HEK293 (cell line): ENCODE measurements at regions not wholly inside any gene's neighbourhood (a gene's known extent, or its start where the extent isn't known, plus 50 kb on each side); places are given as distances from the start of the nearest gene placed in this dataset.

Experiments used
- CTCF ChIA-PET: fragments of 350-600 bp; formaldehyde crosslinking; extraction: SDS; loops from one replicate; lab custom pipeline; 2021; ENCODE audit warnings: antibody characterized with exemption; lab: Yijun Ruan, JAX
- POLR2A ChIA-PET: fragments of 300-600 bp; formaldehyde crosslinking; extraction: SDS; loops from one replicate; lab custom pipeline; 2020; ENCODE audit warnings: antibody characterized with exemption, inconsistent platforms; lab: Yijun Ruan, JAX
- H3K27ac ChIP-seq: fragments of 200-500 bp; sonication (Bioruptor generic); 2 replicates; pipeline ENCODE4 v1.5.1; 2014; ENCODE audit warnings: low read depth, low read length, control low read depth, inconsistent platforms; ENCODE audit errors: extremely low read depth
- H3K36me3 ChIP-seq, 2 experiments: fragments of 200-500 bp in 1 of 2; sonication (Bioruptor generic) in 1 of 2; 1 replicate in 1 of 2; 2 replicates in 1 of 2; pipeline ENCODE4 v1.5.1; 2014 to 2017; ENCODE audit warnings: inconsistent platforms in 2 of 2, low read length in 2 of 2; ENCODE audit not compliant: control insufficient read depth in 2 of 2, insufficient read depth in 1 of 2
- H3K4me1 ChIP-seq: fragments of 200-500 bp; sonication (Bioruptor generic); 2 replicates; pipeline ENCODE4 v1.5.1; 2014; ENCODE audit warnings: mild to moderate bottlenecking, low read length, inconsistent platforms; ENCODE audit not compliant: control insufficient read depth, insufficient read depth
- H3K4me3 ChIP-seq: 2 replicates; pipeline ENCODE4 v1.5.1; 2011; ENCODE audit warnings: low read depth, mild to moderate bottlenecking, control low read depth, low read length, moderate library complexity
- H3K9me3 ChIP-seq: fragments of 200-500 bp; sonication (Bioruptor generic); 2 replicates; pipeline ENCODE4 v1.5.1; 2014; ENCODE audit warnings: low read depth, low read length, inconsistent platforms; ENCODE audit not compliant: control insufficient read depth, insufficient read depth
- GFI1B ChIP-seq: fragments of 450-650 bp; formaldehyde crosslinking; IDR thresholded peaks from 2 replicates; pipeline ENCODE4 v1.5.1; 2016; ENCODE audit warnings: missing biosample characterization, missing genetic modification characterization
- GLIS1 ChIP-seq: fragments of 450-650 bp; formaldehyde crosslinking; IDR thresholded peaks from 2 replicates; pipeline ENCODE4 v1.5.1; 2016; ENCODE audit warnings: missing biosample characterization, missing genetic modification characterization
- MEIS1 ChIP-seq: sonication (generic); formaldehyde crosslinking; IDR thresholded peaks from 2 replicates; pipeline ENCODE4 v1.8.1; 2022; ENCODE audit warnings: missing genetic modification reagents, mild to moderate bottlenecking, borderline replicate concordance
- RBAK ChIP-seq: fragments of 450-650 bp; formaldehyde crosslinking; IDR thresholded peaks from 2 replicates; pipeline ENCODE4 v1.5.1; 2016; ENCODE audit warnings: missing biosample characterization, missing genetic modification characterization
- SETDB1 ChIP-seq: IDR thresholded peaks from one replicate; pipeline ENCODE4 v1.6.1; 2017; ENCODE audit warnings: mild to moderate bottlenecking, low read length, moderate library complexity, mixed read lengths; ENCODE audit not compliant: insufficient read length
- ZBTB21 ChIP-seq: fragments of 450-650 bp; formaldehyde crosslinking; IDR thresholded peaks from 2 replicates; pipeline ENCODE4 v1.5.1; 2017; ENCODE audit warnings: missing biosample characterization, missing genetic modification characterization
- ZBTB6 ChIP-seq: fragments of 450-650 bp; formaldehyde crosslinking; IDR thresholded peaks from 2 replicates; pipeline ENCODE4 v1.5.1; 2017; ENCODE audit warnings: missing biosample characterization, missing genetic modification characterization
- ZNF211 ChIP-seq: fragments of 450-650 bp; formaldehyde crosslinking; IDR thresholded peaks from 2 replicates; pipeline ENCODE4 v1.5.1; 2016; ENCODE audit warnings: low read depth, missing biosample characterization, missing genetic modification characterization
- ZNF223 ChIP-seq: fragments of 450-650 bp; formaldehyde crosslinking; IDR thresholded peaks from 2 replicates; pipeline ENCODE4 v1.5.1; 2016; ENCODE audit warnings: missing biosample characterization, missing genetic modification characterization
- ZNF280C ChIP-seq: fragments of 450-650 bp; formaldehyde crosslinking; IDR thresholded peaks from 2 replicates; pipeline ENCODE4 v1.5.1; 2016; ENCODE audit warnings: missing biosample characterization, missing genetic modification characterization
- ZNF350 ChIP-seq: fragments of 450-650 bp; formaldehyde crosslinking; IDR thresholded peaks from 2 replicates; pipeline ENCODE4 v1.5.0; 2017; ENCODE audit warnings: missing biosample characterization, mild to moderate bottlenecking, missing genetic modification characterization
- ZNF433 ChIP-seq: fragments of 450-650 bp; formaldehyde crosslinking; IDR thresholded peaks from 2 replicates; pipeline ENCODE4 v1.5.1; 2016; ENCODE audit warnings: missing biosample characterization, missing genetic modification characterization, low read depth
- ZNF501 ChIP-seq: fragments of 450-650 bp; formaldehyde crosslinking; IDR thresholded peaks from 2 replicates; pipeline ENCODE4 v1.5.1; 2016; ENCODE audit warnings: missing biosample characterization, missing genetic modification characterization
- ZNF558 ChIP-seq: fragments of 450-650 bp; formaldehyde crosslinking; IDR thresholded peaks from 2 replicates; pipeline ENCODE4 v1.5.1; 2016; ENCODE audit warnings: missing biosample characterization, missing genetic modification characterization
- ZNF621 ChIP-seq: fragments of 450-650 bp; formaldehyde crosslinking; IDR thresholded peaks from 2 replicates; pipeline ENCODE4 v1.5.1; 2017; ENCODE audit warnings: missing biosample characterization, missing genetic modification characterization
- ZNF623 ChIP-seq: fragments of 450-650 bp; formaldehyde crosslinking; IDR thresholded peaks from 2 replicates; pipeline ENCODE4 v1.5.1; 2016; ENCODE audit warnings: missing biosample characterization, missing genetic modification characterization
- ZNF792 ChIP-seq: fragments of 450-650 bp; formaldehyde crosslinking; IDR thresholded peaks from 2 replicates; pipeline ENCODE4 v1.5.1; 2016; ENCODE audit warnings: missing biosample characterization, missing genetic modification characterization
- ZNF837 ChIP-seq: fragments of 450-650 bp; formaldehyde crosslinking; IDR thresholded peaks from 2 replicates; pipeline ENCODE4 v1.5.1; 2016; ENCODE audit warnings: missing biosample characterization, missing genetic modification characterization
- TF ChIP-seq, protein P1 (sequence below): fragments of 450-650 bp; formaldehyde crosslinking; IDR thresholded peaks from 2 replicates; pipeline ENCODE4 v1.5.1; 2016; ENCODE audit warnings: missing biosample characterization, missing genetic modification characterization
- TF ChIP-seq, protein P2 (sequence below): fragments of 450-650 bp; formaldehyde crosslinking; IDR thresholded peaks from 2 replicates; pipeline ENCODE4 v1.5.1; 2016; ENCODE audit warnings: missing biosample characterization, missing genetic modification characterization, low read depth

DNA sequence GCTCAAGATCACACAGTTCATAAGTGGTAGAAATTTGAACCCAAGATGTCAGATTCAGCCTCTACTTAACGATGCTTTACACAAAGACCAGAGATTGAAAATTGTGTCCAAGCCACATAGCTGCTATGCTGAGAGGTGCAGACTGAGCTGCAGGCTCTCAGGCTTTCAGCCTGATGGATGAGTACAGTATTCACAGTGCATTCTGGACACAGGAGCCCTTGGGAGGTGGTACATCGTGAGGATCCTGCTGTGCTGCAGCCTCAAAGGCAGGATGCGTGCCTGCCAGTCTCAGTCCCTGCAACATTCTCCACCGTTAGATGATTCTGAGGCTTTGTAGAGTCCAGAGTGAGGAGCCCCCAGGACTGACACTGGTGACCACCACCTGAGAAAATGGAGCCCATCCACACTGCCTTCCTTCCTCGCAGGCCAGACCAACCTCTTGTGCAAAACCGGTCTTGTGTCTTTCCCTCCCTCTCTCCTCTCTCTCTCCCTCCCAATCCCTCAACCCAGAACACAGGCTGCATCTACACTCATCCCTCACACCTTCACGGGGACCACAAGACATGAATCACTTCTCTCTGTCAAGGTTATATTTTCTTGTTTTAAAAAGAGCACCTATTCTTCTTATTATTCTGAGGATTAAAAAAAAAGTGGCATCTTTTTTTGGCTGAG, 203.4 kb upstream of the ZNF507 start:
- no peak overlapping the region for H3K4me3 ChIP-seq
- no peaks in the 10 kb centered on the region for H3K36me3 ChIP-seq
- CTCF ChIA-PET = no interaction called here
- POLR2A ChIA-PET = no interaction called here
- H3K4me1 ChIP-seq = no peaks in the 10 kb centered on the region
- no peak overlapping the region for H3K27ac ChIP-seq
- TF ChIP-seq RBAK (no peak), ZNF837 (tag by site-specific recombination) (no peak)
- H3K9me3 ChIP-seq = peaks cover 12% of the 10 kb centered on the region

- TF ChIP-seq ZNF558 (tag by site-specific recombination) (0 out of 2 replicates have a peak, but pooled peaks have one; percentile 1), ZNF211 (tag by site-specific recombination) (no peak), SETDB1 (peak; percentile 65)
- Histone ChIP-seq H3K36me3 (peaks cover 0 to 3% of the 10 kb centered on the region in 2 experiments; a peak in 1 of 3 replicates), H3K4me1 (no peaks in the 10 kb centered on the region), H3K4me3 (no peak overlapping the region), H3K27ac (no peak overlapping the region), H3K9me3 (peaks cover 27% of the 10 kb centered on the region)
- ChIA-PET POLR2A (no interaction called here), CTCF (interaction anchor here (1.0 kb wide), 1 partner anchor 1464 kb away, joined by 3 read pairs; no protein-coding TSS in a partner anchor)
Measured at GRCh38 chr19:32146664-32147063, 198.7 kb upstream of the ZNF507 start.

- H3K27ac ChIP-seq = no peak overlapping the region
- peaks cover 0 to 3% of the 10 kb centered on the region in 2 experiments; a peak in 1 of 3 replicates for H3K36me3 ChIP-seq
- H3K4me1 ChIP-seq = no peaks in the 10 kb centered on the region
- POLR2A ChIA-PET = no interaction called here
- CTCF ChIA-PET = no interaction called here
- TF ChIP-seq ZNF223 (tag by site-specific recombination) (no peak), MEIS1 (CRISPR knock-in tag) (no peak), ZNF350 (no peak), GFI1B (tag by site-specific recombination) (no peak), GLIS1 (no peak), ZNF280C (tag by site-specific recombination) (no peak), ZNF621 (tag by site-specific recombination) (no peak), ZNF792 (tag by site-specific recombination) (no peak)
- TF ChIP-seq, protein P1, sequence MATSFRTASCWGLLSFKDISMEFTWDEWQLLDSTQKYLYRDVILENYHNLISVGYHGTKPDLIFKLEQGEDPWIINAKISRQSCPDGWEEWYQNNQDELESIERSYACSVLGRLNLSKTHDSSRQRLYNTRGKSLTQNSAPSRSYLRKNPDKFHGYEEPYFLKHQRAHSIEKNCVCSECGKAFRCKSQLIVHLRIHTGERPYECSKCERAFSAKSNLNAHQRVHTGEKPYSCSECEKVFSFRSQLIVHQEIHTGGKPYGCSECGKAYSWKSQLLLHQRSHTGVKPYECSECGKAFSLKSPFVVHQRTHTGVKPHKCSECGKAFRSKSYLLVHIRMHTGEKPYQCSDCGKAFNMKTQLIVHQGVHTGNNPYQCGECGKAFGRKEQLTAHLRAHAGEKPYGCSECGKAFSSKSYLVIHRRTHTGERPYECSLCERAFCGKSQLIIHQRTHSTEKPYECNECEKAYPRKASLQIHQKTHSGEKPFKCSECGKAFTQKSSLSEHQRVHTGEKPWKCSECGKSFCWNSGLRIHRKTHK (tag by site-specific recombination) = no peak
- H3K4me3 ChIP-seq = no peak overlapping the region
- H3K9me3 ChIP-seq = peaks cover 25% of the 10 kb centered on the region
Measured at GRCh38 chr19:32150605-32151004, 194.8 kb upstream of the ZNF507 start.

- no peaks in the 10 kb centered on the region for H3K4me1 ChIP-seq
- no peak overlapping the region for H3K4me3 ChIP-seq
- H3K9me3 ChIP-seq = peaks cover 21% of the 10 kb centered on the region
- H3K36me3 ChIP-seq = peaks cover 0 to 7% of the 10 kb centered on the region in 2 experiments; a peak in 1 of 3 replicates
- ChIA-PET CTCF (interaction anchor here (0.6 to 0.7 kb wide), 3 partner anchors 26 to 70 kb away, joined by 3 to 4 read pairs (median 3); no protein-coding TSS in a partner anchor), POLR2A (no interaction called here)
- no peak for TF ChIP-seq ZBTB6 (tag by site-specific recombination)
- TF ChIP-seq, protein P2, sequence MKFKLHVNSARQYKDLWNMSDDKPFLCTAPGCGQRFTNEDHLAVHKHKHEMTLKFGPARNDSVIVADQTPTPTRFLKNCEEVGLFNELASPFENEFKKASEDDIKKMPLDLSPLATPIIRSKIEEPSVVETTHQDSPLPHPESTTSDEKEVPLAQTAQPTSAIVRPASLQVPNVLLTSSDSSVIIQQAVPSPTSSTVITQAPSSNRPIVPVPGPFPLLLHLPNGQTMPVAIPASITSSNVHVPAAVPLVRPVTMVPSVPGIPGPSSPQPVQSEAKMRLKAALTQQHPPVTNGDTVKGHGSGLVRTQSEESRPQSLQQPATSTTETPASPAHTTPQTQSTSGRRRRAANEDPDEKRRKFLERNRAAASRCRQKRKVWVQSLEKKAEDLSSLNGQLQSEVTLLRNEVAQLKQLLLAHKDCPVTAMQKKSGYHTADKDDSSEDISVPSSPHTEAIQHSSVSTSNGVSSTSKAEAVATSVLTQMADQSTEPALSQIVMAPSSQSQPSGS = peak; percentile 64
- TF ChIP-seq ZNF433 (tag by site-specific recombination) = no peak
- TF ChIP-seq ZNF501 (tag by site-specific recombination) = no peak
- no peak for TF ChIP-seq RBAK
- 0 out of 2 replicates have a peak, but pooled peaks have one; percentile 22 for TF ChIP-seq ZBTB21
- no peak for TF ChIP-seq ZNF623 (tag by site-specific recombination)
- no peak overlapping the region for H3K27ac ChIP-seq
Measured at GRCh38 chr19:32154418-32154817, 191.0 kb upstream of the ZNF507 start.
